T-helper 1 cell treated with Interleukin-12 subunit alpha and Interleukin-12 subunit beta and Interleukin-4 antibody, amounts not matched to agents 30 ng/mL and 1 ng/mL, for 36 hours (primary cell): ENCODE measurements at regions not wholly inside any gene's neighbourhood (a gene's known extent, or its start where the extent isn't known, plus 50 kb on each side); places are given as distances from the start of the nearest gene placed in this dataset.
"Not testable (repeated sequence)": the region's sequence is repeated elsewhere in the genome, so short reads cannot be mapped to it uniquely, and the experiment has no call there.

Experiments
- intact Hi-C: fragments of 100-400 bp; cut with micrococcal nuclease; formaldehyde crosslinking; loops from one replicate; pipeline ENCODE4 v1.15.1; 2024

DNA sequence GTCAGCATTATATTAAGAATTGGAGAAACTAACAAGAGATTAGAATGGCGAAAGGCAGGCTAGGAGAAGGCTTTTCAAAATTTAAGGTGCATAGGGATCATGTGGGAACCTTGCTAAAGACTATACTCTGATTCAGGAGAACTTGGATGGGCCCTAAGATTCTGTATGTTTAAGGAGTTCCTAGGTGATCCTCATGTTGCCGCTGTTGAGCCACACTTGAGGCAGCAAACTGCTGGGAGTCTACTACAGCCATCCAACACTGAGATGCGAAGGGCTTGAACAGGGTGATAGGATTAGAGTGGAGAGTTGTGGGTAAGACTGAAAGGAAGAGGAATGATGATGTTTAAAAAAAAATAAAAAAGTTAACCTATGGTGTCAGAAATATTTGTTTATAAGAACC lies 1013.2 kb downstream of the MRPL39 start:
- intact Hi-C loops, result no loop called here

DNA sequence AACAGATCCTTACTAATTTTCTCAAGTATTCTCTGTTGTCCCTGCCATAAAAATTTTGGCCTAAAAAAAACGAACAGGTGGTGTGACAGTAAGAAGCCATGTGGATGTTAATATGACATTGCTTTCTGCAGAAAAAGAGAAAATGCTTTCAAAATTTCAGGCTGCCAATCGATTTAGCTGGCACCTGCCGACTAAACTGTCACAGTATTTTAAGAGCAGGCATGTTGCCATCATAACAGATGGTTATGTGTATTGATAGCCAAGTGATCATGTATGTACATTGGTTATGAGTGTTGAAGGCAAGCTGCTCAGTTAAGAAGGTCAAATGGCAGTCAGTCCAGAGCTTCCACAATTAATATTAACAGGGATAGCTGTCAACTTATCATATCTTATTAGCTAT lies 1017.0 kb downstream of the MRPL39 start:
- intact Hi-C loops, result no loop called here

- intact Hi-C loops, result no loop called here
Measured at GRCh38 chr21:24583473-24583872, 1023.8 kb downstream of the MRPL39 start.

GRCh38 chr21:24577301-24577700 lies 1030.0 kb downstream of the MRPL39 start:
- intact Hi-C loops, result no loop called here

DNA sequence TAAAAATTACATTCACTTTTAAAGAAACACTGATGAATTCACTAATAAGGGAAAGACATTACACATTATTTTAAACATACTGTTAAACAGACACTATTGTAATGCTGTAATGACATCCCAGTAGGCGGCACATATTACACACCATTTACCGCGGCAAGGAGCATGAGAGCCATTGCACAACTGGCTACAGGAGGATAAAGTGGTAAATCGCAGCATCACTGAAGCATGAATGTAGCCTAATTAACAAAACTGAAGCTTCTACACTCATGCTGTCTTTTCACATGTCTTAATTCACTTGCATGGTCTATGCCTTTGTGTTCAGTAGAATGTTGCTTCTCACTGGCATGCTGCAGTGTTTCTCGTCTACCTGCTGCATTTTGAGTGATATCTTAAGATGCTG lies 1046.0 kb downstream of the MRPL39 start:
- intact Hi-C loops, result no loop called here

DNA sequence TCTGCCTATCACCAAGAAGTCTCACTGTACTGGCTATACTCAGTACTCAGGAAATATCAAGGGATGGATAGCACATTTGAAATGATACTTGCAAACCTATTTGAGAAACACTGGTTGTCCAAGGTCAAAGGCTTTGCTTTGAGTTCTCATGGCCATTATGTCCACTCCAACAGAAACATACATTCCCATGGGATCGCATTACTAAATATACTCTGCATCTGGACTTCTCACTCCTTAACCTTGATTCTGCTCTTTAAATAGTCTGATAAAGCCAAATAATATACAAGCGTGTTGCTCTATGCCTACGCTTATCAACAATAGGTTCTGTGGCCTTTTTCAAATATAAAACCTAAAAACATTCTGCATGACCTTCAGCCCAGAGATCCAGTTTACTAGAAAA lies 1054.8 kb downstream of the MRPL39 start:
- intact Hi-C loops, result no loop called here

DNA sequence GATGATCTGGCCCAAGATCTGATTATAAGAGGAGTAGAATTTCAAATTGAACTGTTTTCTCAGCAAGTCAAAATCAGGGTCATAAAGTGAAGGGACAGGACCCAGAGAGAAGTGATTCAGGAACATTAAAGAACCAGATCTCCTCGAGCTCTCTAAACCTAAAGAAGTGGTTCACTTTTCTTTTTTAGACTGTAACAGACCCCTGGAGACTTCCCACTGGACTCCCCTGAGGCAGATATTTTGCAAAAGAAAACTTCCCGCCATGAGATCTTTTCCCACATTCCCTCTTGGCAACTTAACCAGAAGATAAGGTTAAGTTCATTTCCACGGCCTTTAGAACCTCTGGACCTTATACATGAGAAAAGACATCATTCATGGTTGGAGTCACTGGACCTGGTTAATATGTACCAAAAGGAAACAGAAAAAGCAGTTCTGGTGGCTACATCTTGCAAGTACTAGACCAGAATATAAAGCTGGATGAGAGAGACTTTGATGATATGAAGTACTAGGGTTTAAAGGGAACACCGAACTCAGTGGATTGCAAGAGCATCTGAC lies 1061.4 kb downstream of the MRPL39 start:
- intact Hi-C loops, result no loop called here

DNA sequence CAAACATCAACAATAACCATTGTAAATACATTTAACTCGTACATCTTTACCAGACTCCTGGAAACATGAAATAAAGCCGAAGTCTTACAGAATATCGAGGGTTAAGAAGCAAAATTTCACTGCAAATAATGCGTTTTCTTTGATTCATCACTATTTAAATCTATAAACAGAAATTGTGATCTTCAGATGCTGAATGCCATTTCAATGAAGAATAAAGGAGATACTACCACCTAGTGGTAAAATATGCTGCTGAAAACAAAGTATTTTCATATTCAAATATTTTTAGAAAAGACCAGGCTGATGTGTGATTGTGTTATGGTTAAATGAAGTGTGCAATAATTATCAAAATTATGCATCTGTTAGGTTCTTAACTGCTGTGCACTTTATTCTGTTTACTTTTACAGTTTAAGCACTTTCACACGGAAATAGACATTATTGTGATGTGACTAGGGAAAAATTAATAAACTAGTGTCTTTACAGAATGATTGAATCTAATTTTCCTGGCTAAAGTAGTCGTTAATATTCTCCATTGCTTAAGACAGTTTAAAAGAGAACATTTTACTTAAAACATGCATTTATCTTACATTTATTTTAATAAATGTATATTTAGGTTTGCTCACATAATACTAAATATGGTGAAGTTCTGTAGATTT lies 1093.1 kb downstream of the MRPL39 start:
- intact Hi-C loops, result loop anchor here (1.0 to 5.0 kb wide), 4 partner anchors 139 to 873 kb away; no protein-coding TSS in a partner anchor

DNA sequence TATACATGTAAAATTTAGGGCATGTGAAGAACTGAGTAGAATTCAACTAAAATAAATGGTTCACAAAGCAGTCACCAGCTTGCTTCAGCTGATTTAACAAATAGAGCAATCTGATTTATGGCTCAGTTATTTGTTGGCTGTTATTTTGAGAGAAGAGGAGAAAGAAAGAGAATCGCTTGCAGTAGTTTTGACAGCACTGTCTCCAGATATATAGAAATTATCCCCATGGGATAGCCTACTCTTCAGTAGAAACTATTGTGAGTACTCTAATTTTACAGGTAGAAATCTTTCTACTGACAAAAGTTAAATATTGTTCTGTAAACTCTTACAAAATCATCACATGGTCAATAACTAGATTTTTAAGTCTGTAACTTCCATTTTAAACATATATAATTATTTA lies 1098.2 kb downstream of the MRPL39 start:
- intact Hi-C loops, result no loop called here

GRCh38 chr21:24486973-24487372 lies 1120.3 kb downstream of the MRPL39 start:
- intact Hi-C loops, result no loop called here

GRCh38 chr21:24483361-24483760 lies 1123.9 kb downstream of the MRPL39 start:
- intact Hi-C loops, result not testable (repeated sequence)

- intact Hi-C loops, result no loop called here
Measured at GRCh38 chr21:24470852-24471251, 1136.4 kb downstream of the MRPL39 start.

GRCh38 chr21:24456358-24456757 lies 1150.9 kb downstream of the MRPL39 start:
- intact Hi-C loops, result no loop called here

DNA sequence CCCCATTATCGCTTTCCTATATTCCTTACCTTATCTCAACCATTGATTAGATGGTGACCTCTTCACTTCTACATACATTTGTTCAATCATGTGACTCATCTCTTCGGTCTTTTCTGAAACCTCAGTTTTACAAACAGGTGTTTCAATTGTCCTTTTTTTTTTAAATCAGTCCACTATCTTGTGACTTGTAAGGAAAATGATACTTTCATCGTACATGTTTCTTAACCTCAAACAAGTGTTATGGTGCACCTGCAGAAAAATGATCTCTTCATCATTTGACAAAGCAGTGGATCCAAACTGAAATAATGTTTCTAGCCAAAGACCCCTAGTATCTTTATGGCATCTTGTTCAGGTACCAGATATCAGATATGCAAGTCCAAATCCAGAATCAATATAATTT lies 1157.2 kb downstream of the MRPL39 start:
- intact Hi-C loops, result no loop called here

DNA sequence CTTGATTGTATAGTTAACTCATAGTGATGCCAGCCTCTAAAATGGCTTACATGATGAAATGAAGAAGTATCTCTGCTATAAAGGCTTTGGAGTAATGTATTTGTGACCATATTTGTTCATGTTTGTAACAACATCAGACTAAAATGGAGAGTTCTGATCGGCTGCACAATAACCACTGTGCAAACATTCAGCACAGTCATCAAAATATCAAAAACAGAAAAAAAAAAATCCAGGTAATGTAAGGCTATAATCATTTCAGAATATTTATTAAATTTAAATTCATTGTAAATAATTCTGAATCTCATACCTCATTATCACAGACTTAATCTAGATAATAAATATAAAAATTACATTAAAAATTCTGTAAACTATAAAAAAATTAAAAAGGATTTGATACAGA lies 1161.8 kb downstream of the MRPL39 start:
- intact Hi-C loops, result no loop called here

GRCh38 chr21:24444736-24445135 lies 1162.5 kb downstream of the MRPL39 start:
- intact Hi-C loops, result no loop called here

GRCh38 chr21:24436236-24436635 lies 1171.0 kb downstream of the MRPL39 start:
- intact Hi-C loops, result no loop called here

DNA sequence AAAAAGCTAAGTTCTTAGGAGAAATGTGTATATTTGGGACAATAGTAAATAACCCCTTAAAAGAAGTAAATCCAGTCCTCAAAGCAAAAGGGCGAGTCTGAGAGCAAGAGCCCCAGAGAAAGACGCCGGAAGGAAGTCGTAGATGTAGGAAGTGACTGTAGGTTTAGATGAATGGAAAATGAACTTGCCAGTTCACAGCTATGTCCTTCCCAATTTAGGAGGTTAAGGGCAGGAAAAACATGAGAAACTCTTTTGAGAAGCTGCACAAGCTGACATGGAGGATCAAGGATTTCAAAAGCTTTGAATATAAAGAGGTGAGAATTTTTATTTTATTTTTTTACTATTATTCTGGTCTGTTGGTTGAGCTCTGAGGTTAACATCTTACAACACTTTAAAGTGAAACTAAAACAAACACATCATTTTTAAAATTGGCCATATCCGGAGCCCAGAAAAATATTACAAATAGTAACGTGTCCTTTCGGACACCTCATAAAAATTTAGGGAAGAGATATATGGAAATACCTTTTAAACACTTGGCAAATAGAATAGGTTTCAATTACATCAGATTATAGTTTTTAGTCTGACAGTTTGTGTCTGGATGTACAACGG lies 1178.6 kb downstream of the MRPL39 start:
- intact Hi-C loops, result loop anchor here (2.0 to 10.0 kb wide), 2 partner anchors 1028 to 1306 kb away; partner anchors contain the start of genes ATP5PF and GABPA

- intact Hi-C loops, result loop anchor here (10.0 kb wide), 1 partner anchor 1310 kb away; the partner anchor contains the start of genes ATP5PF and GABPA
Measured at GRCh38 chr21:24424776-24425175, 1182.5 kb downstream of the MRPL39 start.

DNA sequence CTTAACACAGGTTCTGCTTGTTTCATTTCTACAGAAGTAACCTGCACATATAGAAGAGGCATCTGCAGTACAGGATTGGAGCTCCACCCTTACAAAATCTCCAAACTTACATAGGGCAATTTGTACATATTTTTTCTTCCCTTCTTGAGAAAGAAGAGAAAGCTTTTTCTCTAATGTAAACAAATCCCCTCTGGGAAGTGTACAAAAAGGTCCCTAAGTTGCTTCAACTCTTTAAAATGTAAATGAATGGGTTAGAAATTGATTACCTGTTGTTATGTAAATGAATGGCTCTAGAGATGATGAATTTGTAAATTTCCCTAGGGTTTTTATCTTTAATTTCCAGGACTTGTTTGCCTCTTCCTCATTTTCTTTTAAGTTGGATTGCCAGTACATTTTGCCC lies 1183.7 kb downstream of the MRPL39 start:
- intact Hi-C loops, result loop anchor here (10.0 kb wide), 1 partner anchor 1311 kb away; the partner anchor contains the start of genes ATP5PF and GABPA

- intact Hi-C loops, result loop anchor here (10.0 kb wide), 1 partner anchor 1314 kb away; the partner anchor contains the start of genes ATP5PF and GABPA
Measured at GRCh38 chr21:24420689-24421088, 1186.6 kb downstream of the MRPL39 start.

DNA sequence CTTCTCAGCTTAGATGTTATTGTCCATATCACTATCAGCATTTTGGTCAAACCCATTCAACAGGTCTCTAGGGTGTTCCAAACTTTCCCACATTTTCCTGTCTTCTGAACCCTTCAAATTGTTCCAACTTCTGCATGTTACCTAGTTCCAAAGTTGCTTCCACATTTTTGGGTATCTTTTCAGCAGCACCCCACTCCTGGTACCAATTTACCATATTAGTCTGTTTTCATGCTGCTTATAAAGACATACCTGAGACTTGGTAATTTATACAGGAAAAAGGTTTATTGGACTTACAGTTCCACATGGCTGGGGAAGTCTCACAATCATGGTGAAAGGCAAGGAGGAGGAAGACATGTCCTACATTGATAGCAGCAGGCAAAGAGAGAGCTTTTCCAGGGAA lies 1187.6 kb downstream of the MRPL39 start:
- intact Hi-C loops, result loop anchor here (10.0 kb wide), 1 partner anchor 1315 kb away; the partner anchor contains the start of genes ATP5PF and GABPA
